Coronary artery (tissue), 2 donors: ENCODE measurements at regions not wholly inside any gene's neighbourhood (a gene's known extent, or its start where the extent isn't known, plus 50 kb on each side); places are given as distances from the start of the nearest gene placed in this dataset.

ENCODE experiments used
- DNase-seq: peaks from one replicate; pipeline ENCODE4 v3.0.0-alpha.2; 2017; ENCODE audit warnings: low spot score
- H3K27ac ChIP-seq, 2 donors: fragments of 200-600 bp; sonication (generic); one replicate each; pipeline ENCODE4 v1.5.1; 2016 to 2019
- H3K4me3 ChIP-seq: fragments of 200-600 bp; sonication (generic); 2 replicates; pipeline ENCODE4 v1.5.1; 2016; ENCODE audit warnings: mild to moderate bottlenecking, moderate library complexity
- TF ChIP-seq, protein P1 (sequence below): fragments of 200-600 bp; sonication (generic); IDR thresholded peaks from one replicate; pipeline ENCODE4 v1.5.1; 2019; ENCODE audit warnings: antibody characterized with exemption

DNA sequence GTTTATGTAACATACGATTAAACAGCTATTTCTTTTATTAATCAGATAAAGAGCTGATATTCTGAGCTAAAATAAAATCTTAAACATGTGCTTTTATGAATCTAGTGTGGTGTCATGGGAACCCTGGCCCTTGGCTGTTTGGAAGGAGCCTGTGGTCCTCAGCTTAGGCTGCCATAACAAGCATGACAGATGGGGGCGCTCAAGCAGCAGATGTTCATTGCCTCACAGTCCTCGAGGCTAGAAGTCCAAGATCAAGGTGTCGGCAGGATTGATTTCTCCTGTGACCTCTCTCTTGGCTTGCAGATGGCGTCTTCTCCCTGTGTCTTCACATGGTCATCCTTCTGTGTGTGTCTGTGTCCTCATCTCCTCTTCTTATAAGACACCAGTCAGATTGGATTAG, 448.2 kb downstream of the GADD45G start:
- no peak for DNase-seq
- H3K4me3 ChIP-seq = no peak overlapping the region
- TF ChIP-seq, protein P1, sequence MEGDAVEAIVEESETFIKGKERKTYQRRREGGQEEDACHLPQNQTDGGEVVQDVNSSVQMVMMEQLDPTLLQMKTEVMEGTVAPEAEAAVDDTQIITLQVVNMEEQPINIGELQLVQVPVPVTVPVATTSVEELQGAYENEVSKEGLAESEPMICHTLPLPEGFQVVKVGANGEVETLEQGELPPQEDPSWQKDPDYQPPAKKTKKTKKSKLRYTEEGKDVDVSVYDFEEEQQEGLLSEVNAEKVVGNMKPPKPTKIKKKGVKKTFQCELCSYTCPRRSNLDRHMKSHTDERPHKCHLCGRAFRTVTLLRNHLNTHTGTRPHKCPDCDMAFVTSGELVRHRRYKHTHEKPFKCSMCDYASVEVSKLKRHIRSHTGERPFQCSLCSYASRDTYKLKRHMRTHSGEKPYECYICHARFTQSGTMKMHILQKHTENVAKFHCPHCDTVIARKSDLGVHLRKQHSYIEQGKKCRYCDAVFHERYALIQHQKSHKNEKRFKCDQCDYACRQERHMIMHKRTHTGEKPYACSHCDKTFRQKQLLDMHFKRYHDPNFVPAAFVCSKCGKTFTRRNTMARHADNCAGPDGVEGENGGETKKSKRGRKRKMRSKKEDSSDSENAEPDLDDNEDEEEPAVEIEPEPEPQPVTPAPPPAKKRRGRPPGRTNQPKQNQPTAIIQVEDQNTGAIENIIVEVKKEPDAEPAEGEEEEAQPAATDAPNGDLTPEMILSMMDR = no peak
- H3K27ac ChIP-seq = no peak overlapping the region

DNA sequence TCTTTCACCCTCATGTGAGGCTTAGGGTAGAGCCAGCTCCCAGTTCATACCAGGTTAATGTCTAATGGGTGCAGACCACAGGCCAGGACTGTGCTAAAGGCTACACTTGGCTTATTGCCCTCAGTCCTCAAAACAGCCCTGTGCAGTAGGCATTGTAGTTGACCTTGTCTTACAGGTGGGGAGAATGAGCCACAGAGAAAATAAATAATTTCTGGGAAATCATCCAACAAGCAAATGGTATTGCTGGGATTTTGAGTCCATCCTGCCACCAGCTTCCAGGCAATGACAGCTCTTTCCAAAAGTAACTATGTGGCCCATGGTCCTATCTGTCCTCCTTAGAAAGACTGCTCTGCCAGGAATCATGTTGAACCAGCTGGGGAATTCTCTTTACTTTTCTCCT, 450.0 kb downstream of the GADD45G start:
- H3K27ac ChIP-seq = no peak overlapping the region
- TF ChIP-seq, protein P1 = no peak
- no peak overlapping the region for H3K4me3 ChIP-seq
- DNase-seq = no peak

DNA sequence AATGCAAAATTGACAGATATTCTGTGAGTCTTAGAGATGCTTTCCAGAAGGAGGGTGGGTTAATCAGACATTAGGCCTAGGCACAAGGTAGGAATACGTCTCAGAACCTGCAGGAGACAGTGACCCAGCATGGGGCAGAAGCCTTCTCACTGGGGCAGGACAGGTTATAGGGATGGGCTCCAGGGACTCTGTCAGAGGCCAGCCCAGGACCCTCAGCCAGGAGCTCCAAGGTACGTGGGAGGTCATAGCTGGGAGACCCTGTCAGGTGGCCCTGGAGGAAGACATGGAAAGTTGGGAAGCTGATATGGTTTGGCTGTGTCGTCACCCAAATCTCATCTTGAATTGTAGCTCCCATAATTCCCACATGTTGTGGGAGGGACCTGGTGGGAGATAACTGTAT, 450.4 kb downstream of the GADD45G start:
- no peak overlapping the region for H3K27ac ChIP-seq
- TF ChIP-seq, protein P1 = no peak
- no peak for DNase-seq
- H3K4me3 ChIP-seq = no peak overlapping the region

DNA sequence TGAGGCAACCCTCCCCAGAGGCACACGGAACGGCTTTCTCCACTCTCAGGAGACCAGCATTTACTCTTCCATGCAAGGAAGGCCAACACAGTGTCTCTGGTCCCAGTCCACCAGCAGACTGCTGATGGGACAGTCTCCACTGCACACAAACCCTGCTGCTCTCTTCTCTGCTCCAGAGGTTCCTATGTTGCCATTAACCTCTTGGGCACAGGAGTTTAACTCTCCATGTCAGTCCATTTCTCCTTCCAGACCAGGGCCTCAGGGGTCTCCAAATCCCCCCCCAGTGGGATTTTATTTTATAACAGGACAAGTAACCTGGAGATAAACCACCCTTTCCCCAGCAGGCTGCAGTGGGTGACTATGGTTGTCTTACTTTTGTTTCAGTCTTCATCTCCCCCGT, 452.5 kb downstream of the GADD45G start:
- TF ChIP-seq, protein P1 = no peak

DNA sequence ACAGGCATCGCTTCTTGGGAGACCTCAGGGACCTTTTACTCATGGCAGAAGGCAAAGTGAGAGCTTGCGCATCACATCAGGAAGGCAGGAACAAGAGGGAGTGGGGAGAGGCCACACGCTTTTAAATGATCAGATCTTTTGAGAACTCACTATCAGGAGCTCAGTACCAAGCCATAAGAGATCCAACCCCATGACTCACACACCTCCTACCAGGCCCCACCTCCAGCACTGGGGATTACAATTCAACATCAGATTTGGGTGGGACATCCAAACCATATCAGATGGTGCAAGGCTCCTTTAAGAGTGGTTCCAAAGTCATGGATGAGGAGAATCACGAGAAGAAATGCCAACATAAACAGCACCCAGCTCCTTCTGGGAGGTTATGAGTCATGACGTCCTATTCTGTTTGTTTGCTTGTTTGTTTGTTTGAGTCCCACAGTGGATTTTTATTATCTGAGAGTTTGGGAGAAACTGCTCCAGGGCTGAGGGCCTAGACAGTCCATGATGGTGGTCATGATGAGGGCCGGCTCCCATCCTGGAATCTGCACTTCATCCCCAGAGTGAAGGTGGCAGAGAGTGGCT, 453.5 kb downstream of the GADD45G start:
- no peak overlapping the region for H3K4me3 ChIP-seq
- DNase-seq = no peak
- H3K27ac ChIP-seq = no peak overlapping the region
- TF ChIP-seq, protein P1 = no peak

More for the DNA sequence above, 452.5 kb downstream of the GADD45G start:
- Histone ChIP-seq H3K4me3 (no peak overlapping the region), H3K27ac (no peak overlapping the region)
- no peak for DNase-seq

DNA sequence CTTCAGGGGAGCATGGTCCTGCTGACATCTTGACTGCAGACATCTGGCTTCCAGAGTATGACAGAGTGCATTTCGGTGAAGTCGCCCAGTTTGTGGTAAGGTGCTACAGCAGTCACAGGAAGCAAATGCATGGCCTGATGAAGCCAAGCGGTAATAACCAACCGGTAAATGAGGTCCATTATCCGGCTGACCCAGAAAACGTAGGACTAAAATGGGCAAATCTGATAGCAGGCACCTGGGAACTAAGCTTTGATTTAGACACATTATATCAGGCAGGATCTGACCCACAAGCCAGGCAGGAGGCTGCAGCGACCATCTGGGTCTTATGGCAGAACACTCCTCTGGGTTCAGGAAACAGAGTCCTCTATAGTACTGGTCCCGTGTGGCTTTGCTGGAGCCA, 454.6 kb downstream of the GADD45G start:
- no peak overlapping the region for H3K27ac ChIP-seq
- TF ChIP-seq, protein P1 = no peak
- DNase-seq = no peak
- H3K4me3 ChIP-seq = no peak overlapping the region

DNA sequence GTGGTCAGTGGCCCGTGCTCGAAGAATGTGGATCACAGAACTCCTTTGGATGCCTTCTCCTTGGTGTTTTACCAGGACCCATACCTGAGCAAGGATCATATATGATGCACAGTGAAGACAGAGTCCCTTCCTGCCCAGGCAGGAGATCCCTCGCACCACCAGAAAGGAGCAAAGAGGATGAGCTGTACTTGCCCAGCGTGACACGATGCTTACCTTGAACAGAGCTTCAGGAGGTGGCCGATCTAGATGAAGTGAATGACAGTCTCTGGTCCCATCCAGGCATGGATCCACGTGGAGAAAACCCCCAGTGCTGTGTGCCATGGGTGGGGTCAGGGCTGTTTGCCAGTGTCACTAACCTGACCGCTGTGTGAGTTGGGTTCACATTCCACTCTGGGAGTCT, 455.4 kb downstream of the GADD45G start:
- no peak overlapping the region for H3K4me3 ChIP-seq
- TF ChIP-seq, protein P1 = no peak
- no peak for DNase-seq
- H3K27ac ChIP-seq = no peak overlapping the region
